HCT116 (cell line): ENCODE measurements at regions not wholly inside any gene's neighbourhood (a gene's known extent, or its start where the extent isn't known, plus 50 kb on each side); places are given as distances from the start of the nearest gene placed in this dataset.

Experiments
- ATAC-seq: fragments of 200-7000 bp; cut with Tn5 transposase; 2 replicates; pipeline ENCODE4 v1.9.1; 2020; ENCODE audit warnings: mild to moderate bottlenecking, moderate library complexity
- BruUV-seq: library from RNA; stranded (reverse); fragments of 400-500 nt; replicated peaks from 2 replicates; lab custom pipeline; 2021; lab: Mats Ljungman, UMichigan
- CTCF ChIA-PET: fragments of 300-600 bp; sonication (Branson Sonifier 250); formaldehyde crosslinking; loops from one replicate; lab custom pipeline; 2021; ENCODE audit warnings: antibody characterized with exemption; lab: Charles Lee
- POLR2A ChIA-PET: fragments of 300-600, 350-600 bp; sonication (Branson Sonifier 250); formaldehyde crosslinking; loops from one replicate; lab custom pipeline; 2021; ENCODE audit warnings: antibody characterized with exemption; lab: Charles Lee
- RAD21 ChIA-PET, 2 experiments: fragments of 300-600 bp; sonication (Branson Sonifier 250); formaldehyde crosslinking; loops; one replicate each; lab custom pipeline; 2023; ENCODE audit warnings: low total read pairs in 2 of 2; ENCODE audit not compliant: uncharacterized antibody in 2 of 2, unreplicated experiment in 2 of 2, low non-redundant PET in 1 of 2; lab: Charles Lee
- DNase-seq: peaks from one replicate; pipeline ENCODE4 v3.0.0-alpha.2; 2010; ENCODE audit warnings: low read depth, low spot score
- H2AFZ ChIP-seq: fragments of 200-600 bp; shearing (Covaris generic), sonication (generic); 2 replicates; pipeline ENCODE4 v1.6.1; 2017; ENCODE audit warnings: low read depth, mixed run types, mixed read lengths, antibody characterized with exemption, low read length; ENCODE audit not compliant: poor library complexity, severe bottlenecking
- H3K27ac ChIP-seq: 2 replicates; pipeline ENCODE4 v1.5.1; 2012; ENCODE audit warnings: low read depth, low read length
- H3K27me3 ChIP-seq: fragments of 200-600 bp; sonication (generic); 2 replicates; pipeline ENCODE4 v1.6.1; 2016; ENCODE audit warnings: mixed run types, low read length, mixed read lengths; ENCODE audit not compliant: insufficient read depth
- H3K36me3 ChIP-seq, 2 experiments: fragments of 200-500 bp in 1 of 2; fragments of 200-600 bp in 1 of 2; sonication (Bioruptor generic) in 1 of 2; sonication (generic) in 1 of 2; 2 replicates each; pipeline versions ENCODE4 v1.5.1 to v1.6.1; 2014 to 2016; ENCODE audit warnings: low read length in 2 of 2, inconsistent platforms in 1 of 2, mixed read lengths in 1 of 2, mixed run types in 1 of 2; ENCODE audit not compliant: insufficient read depth in 2 of 2, control insufficient read depth in 1 of 2
- H3K4me1 ChIP-seq, 2 experiments: fragments of 200-600 bp in 1 of 2; sonication (generic) in 1 of 2; 2 replicates each; pipeline versions ENCODE4 v1.5.1 to v1.6.1; 2012 to 2017; ENCODE audit warnings: low read length in 2 of 2, inconsistent platforms in 1 of 2, mild to moderate bottlenecking in 1 of 2, mixed read lengths in 1 of 2, mixed run types in 1 of 2, moderate library complexity in 1 of 2; ENCODE audit not compliant: insufficient read depth in 2 of 2, control insufficient read depth in 1 of 2
- H3K4me2 ChIP-seq: fragments of 200-600 bp; sonication (generic); 2 replicates; pipeline ENCODE4 v1.6.1; 2017; ENCODE audit warnings: mixed run types, low read length, mixed read lengths
- H3K4me3 ChIP-seq, 2 experiments: fragments of 200-600 bp in 1 of 2; sonication (generic) in 1 of 2; replicated peaks in 1 of 2; 2 replicates each; pipeline ENCODE4 v1.5.1; 2011 to 2016; ENCODE audit warnings: low read length in 2 of 2, control low read depth in 1 of 2, low read depth in 1 of 2, mild to moderate bottlenecking in 1 of 2, mixed read lengths in 1 of 2, mixed run types in 1 of 2
- H3K79me2 ChIP-seq: fragments of 200-600 bp; sonication (generic); 2 replicates; pipeline ENCODE4 v1.6.1; 2017; ENCODE audit warnings: mild to moderate bottlenecking, mixed run types, low read length, moderate library complexity, mixed read lengths; ENCODE audit not compliant: insufficient read depth
- H3K9ac ChIP-seq: fragments of 200-600 bp; sonication (generic); 2 replicates; pipeline ENCODE4 v1.6.1; 2016; ENCODE audit warnings: low read length, mixed read lengths
- H3K9me2 ChIP-seq: fragments of 200-600 bp; sonication (generic), shearing (Covaris generic); 2 replicates; pipeline ENCODE4 v1.6.1; 2017; ENCODE audit warnings: mixed run types, mild to moderate bottlenecking, moderate library complexity; ENCODE audit not compliant: insufficient read depth
- H3K9me3 ChIP-seq, 2 experiments: fragments of 200-500 bp in 1 of 2; fragments of 200-600 bp in 1 of 2; sonication (Bioruptor generic) in 1 of 2; sonication (generic) in 1 of 2; 2 replicates each; pipeline ENCODE4 v1.6.1; 2014 to 2017; ENCODE audit warnings: low read length in 2 of 2, mixed read lengths in 2 of 2, inconsistent platforms in 1 of 2, low read depth in 1 of 2, mild to moderate bottlenecking in 1 of 2, mixed run types in 1 of 2, moderate library complexity in 1 of 2; ENCODE audit not compliant: control insufficient read depth in 1 of 2, insufficient read depth in 1 of 2
- H4K20me1 ChIP-seq: fragments of 200-600 bp; sonication (generic), shearing (Covaris generic); 2 replicates; pipeline ENCODE4 v1.6.1; 2017; ENCODE audit warnings: mixed run types, mild to moderate bottlenecking, moderate library complexity; ENCODE audit not compliant: insufficient read depth
- CBX3 ChIP-seq: IDR thresholded peaks from 2 replicates; pipeline ENCODE4 v1.6.1; 2012; ENCODE audit warnings: low read depth
- CEBPB ChIP-seq: IDR thresholded peaks from 2 replicates; pipeline ENCODE4 v1.6.1; 2012; ENCODE audit warnings: low read depth
- EGR1 ChIP-seq: IDR thresholded peaks from 2 replicates; pipeline ENCODE4 v1.6.1; 2012; ENCODE audit warnings: low read depth
- ELF1 ChIP-seq: IDR thresholded peaks from 2 replicates; pipeline ENCODE4 v1.6.1; 2012; ENCODE audit warnings: low read depth, borderline replicate concordance
- EZH2phosphoT487 ChIP-seq: fragments of 200-600 bp; IDR thresholded peaks from 2 replicates; pipeline ENCODE4 v1.6.1; 2018; ENCODE audit warnings: antibody characterized with exemption, borderline replicate concordance
- FOSL1 ChIP-seq: IDR thresholded peaks from 2 replicates; pipeline ENCODE4 v1.6.1; 2012; ENCODE audit warnings: low read depth
- JUND ChIP-seq: IDR thresholded peaks from 2 replicates; pipeline ENCODE4 v1.6.1; 2012
- RAD21 ChIP-seq: IDR thresholded peaks from 2 replicates; pipeline ENCODE4 v1.6.1; 2012; ENCODE audit warnings: low read depth, mild to moderate bottlenecking
- SIN3A ChIP-seq: IDR thresholded peaks from 2 replicates; pipeline ENCODE4 v1.6.1; 2012; ENCODE audit warnings: low read depth
- SP1 ChIP-seq: IDR thresholded peaks from 2 replicates; pipeline ENCODE4 v1.6.1; 2012; ENCODE audit warnings: low read depth
- SRF ChIP-seq: IDR thresholded peaks from 2 replicates; pipeline ENCODE4 v1.6.1; 2012; ENCODE audit warnings: low read depth
- TCF7L2 ChIP-seq: IDR thresholded peaks from 2 replicates; pipeline ENCODE4 v1.7.0; 2011; ENCODE audit warnings: borderline replicate concordance, inconsistent platforms; ENCODE audit not compliant: insufficient read depth, insufficient read length; ENCODE audit errors: extremely low read depth
- YY1 ChIP-seq: IDR thresholded peaks from 2 replicates; pipeline ENCODE4 v1.6.1; 2011; ENCODE audit warnings: low read length, low read depth, moderate library complexity, mild to moderate bottlenecking; ENCODE audit not compliant: insufficient replicate concordance; ENCODE audit errors: extremely low read depth
- ZFX ChIP-seq: fragments of 450-650 bp; IDR thresholded peaks from 2 replicates; pipeline ENCODE4 v1.6.1; 2017
- ZNF274 ChIP-seq: fragments of 200-500 bp; sonication (Bioruptor generic); IDR thresholded peaks from 2 replicates; pipeline ENCODE4 v1.6.1; 2014; ENCODE audit warnings: mild to moderate bottlenecking, low read depth, low read length, inconsistent platforms
- intact Hi-C: fragments of 100-400 bp; cut with micrococcal nuclease; formaldehyde crosslinking; loops from 2 replicates; pipeline ENCODE4 v1.10.0; 2022
- TF ChIP-seq, protein P1 (sequence below): IDR thresholded peaks from 2 replicates; pipeline ENCODE4 v1.6.1; 2011; ENCODE audit warnings: mild to moderate bottlenecking, low read length, moderate library complexity; ENCODE audit not compliant: insufficient replicate concordance; ENCODE audit errors: extremely low read depth
- TF ChIP-seq, protein P2 (sequence below): IDR thresholded peaks from 2 replicates; pipeline ENCODE4 v1.6.1; 2012
- TF ChIP-seq, protein P3 (sequence below): IDR thresholded peaks from 2 replicates; pipeline ENCODE4 v1.6.1; 2012; ENCODE audit warnings: low read depth
- TF ChIP-seq, protein P4 (sequence below): IDR thresholded peaks from 2 replicates; pipeline ENCODE4 v1.6.1; 2012

DNA sequence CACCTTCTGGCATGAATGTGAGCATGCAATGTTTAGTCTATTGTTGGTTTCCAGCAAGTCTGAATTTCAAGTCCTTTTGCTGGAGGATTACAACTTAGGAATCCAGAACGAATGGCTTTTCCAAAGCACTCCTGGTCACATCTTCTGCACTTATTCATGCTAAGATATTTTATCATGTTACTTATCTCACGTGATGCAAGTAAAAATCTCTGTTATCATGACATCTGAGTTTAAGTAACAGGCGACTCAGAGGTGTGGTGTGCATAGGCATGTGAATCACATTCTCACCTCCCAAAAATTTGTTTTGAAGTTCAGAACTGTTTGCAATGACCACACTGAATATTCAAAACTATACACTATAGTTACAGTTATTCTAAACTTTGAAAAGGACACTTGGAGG lies 204.8 kb upstream of the FGGY start:
- no peaks in the 10 kb centered on the region for H3K36me3 ChIP-seq
- no peaks in the 10 kb centered on the region for H3K79me2 ChIP-seq
- DNase-seq, result no peak
- no peaks in the 10 kb centered on the region for H3K27me3 ChIP-seq
- no peak overlapping the region for H3K4me3 ChIP-seq
- POLR2A ChIA-PET, result no interaction called here
- CTCF ChIA-PET, result no interaction called here
- RAD21 ChIA-PET, result no interaction called here
- no TSS peak for BruUV-seq
- no peak overlapping the region for H3K27ac ChIP-seq
- no peak overlapping the region for H3K9ac ChIP-seq
- no peak for ATAC-seq
- no peaks in the 10 kb centered on the region for H3K4me1 ChIP-seq
- H3K4me2 ChIP-seq, result no peak overlapping the region
- no peaks in the 10 kb centered on the region for H4K20me1 ChIP-seq
- no peaks in the 10 kb centered on the region for H3K9me3 ChIP-seq
- no peak for TF ChIP-seq FOSL1
- no peak for TF ChIP-seq SIN3A
- no peak for TF ChIP-seq CBX3
- TF ChIP-seq ZFX, result no peak
- TF ChIP-seq, protein P1, sequence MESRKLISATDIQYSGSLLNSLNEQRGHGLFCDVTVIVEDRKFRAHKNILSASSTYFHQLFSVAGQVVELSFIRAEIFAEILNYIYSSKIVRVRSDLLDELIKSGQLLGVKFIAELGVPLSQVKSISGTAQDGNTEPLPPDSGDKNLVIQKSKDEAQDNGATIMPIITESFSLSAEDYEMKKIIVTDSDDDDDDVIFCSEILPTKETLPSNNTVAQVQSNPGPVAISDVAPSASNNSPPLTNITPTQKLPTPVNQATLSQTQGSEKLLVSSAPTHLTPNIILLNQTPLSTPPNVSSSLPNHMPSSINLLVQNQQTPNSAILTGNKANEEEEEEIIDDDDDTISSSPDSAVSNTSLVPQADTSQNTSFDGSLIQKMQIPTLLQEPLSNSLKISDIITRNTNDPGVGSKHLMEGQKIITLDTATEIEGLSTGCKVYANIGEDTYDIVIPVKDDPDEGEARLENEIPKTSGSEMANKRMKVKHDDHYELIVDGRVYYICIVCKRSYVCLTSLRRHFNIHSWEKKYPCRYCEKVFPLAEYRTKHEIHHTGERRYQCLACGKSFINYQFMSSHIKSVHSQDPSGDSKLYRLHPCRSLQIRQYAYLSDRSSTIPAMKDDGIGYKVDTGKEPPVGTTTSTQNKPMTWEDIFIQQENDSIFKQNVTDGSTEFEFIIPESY, result no peak
- no peak for TF ChIP-seq JUND
- TF ChIP-seq YY1, result no peak
- no peak for TF ChIP-seq SP1
- no peak for TF ChIP-seq EZH2phosphoT487
- no peak for TF ChIP-seq RAD21
- no peak for TF ChIP-seq EGR1
- TF ChIP-seq ZNF274, result no peak
- TF ChIP-seq, protein P2, sequence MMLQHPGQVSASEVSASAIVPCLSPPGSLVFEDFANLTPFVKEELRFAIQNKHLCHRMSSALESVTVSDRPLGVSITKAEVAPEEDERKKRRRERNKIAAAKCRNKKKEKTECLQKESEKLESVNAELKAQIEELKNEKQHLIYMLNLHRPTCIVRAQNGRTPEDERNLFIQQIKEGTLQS, result no peak
- TF ChIP-seq ELF1, result no peak
- TF ChIP-seq, protein P3, sequence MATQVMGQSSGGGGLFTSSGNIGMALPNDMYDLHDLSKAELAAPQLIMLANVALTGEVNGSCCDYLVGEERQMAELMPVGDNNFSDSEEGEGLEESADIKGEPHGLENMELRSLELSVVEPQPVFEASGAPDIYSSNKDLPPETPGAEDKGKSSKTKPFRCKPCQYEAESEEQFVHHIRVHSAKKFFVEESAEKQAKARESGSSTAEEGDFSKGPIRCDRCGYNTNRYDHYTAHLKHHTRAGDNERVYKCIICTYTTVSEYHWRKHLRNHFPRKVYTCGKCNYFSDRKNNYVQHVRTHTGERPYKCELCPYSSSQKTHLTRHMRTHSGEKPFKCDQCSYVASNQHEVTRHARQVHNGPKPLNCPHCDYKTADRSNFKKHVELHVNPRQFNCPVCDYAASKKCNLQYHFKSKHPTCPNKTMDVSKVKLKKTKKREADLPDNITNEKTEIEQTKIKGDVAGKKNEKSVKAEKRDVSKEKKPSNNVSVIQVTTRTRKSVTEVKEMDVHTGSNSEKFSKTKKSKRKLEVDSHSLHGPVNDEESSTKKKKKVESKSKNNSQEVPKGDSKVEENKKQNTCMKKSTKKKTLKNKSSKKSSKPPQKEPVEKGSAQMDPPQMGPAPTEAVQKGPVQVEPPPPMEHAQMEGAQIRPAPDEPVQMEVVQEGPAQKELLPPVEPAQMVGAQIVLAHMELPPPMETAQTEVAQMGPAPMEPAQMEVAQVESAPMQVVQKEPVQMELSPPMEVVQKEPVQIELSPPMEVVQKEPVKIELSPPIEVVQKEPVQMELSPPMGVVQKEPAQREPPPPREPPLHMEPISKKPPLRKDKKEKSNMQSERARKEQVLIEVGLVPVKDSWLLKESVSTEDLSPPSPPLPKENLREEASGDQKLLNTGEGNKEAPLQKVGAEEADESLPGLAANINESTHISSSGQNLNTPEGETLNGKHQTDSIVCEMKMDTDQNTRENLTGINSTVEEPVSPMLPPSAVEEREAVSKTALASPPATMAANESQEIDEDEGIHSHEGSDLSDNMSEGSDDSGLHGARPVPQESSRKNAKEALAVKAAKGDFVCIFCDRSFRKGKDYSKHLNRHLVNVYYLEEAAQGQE, result no peak
- no peak for TF ChIP-seq SRF
- TF ChIP-seq CEBPB, result no peak
- no peak for TF ChIP-seq TCF7L2
- TF ChIP-seq, protein P4, sequence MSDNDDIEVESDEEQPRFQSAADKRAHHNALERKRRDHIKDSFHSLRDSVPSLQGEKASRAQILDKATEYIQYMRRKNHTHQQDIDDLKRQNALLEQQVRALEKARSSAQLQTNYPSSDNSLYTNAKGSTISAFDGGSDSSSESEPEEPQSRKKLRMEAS, result no peak
- intact Hi-C loops, result no loop called here
- H2AFZ ChIP-seq, result no peak overlapping the region
- no peaks in the 10 kb centered on the region for H3K9me2 ChIP-seq
